ENCODE measurements at regions not wholly inside any gene's neighbourhood (a gene's known extent, or its start where the extent isn't known, plus 50 kb on each side); places are given as distances from the start of the nearest gene placed in this dataset.
"Not testable (repeated sequence)": the region's sequence is repeated elsewhere in the genome, so short reads cannot be mapped to it uniquely, and the experiment has no call there.

DNA sequence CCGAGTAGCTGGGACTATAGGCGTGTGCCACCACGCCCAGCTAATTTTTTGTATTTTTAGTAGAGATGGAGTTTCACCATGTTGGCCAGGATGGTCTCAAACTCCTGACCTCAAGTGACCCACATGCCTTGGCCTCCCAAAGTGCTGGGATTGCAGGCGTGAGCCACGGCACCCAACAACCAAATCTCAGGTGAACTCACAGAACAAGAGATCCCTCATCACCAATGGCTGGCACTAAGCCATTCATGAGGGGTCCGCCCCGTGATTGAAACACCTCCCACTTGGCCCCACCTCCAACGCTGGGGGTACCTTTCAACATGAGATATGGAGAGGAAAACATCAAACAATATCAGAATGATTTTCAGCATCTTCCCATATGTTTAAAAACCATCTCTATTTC is 94.2 kb downstream of the TEX36 start:
- not testable (repeated sequence) for TF ChIP-seq CTCF (IDR thresholded peaks at IDR 0.05); EZH2 (IDR thresholded peaks at IDR 0.05; ENCODE audit: borderline replicate concordance, insufficient read depth, low read depth, low read length, poor library complexity, severe bottlenecking)

Data from B cell (primary cell).